ENCODE measurements at regions not wholly inside any gene's neighbourhood (a gene's known extent, or its start where the extent isn't known, plus 50 kb on each side); places are given as distances from the start of the nearest gene placed in this dataset.
A peak's percentile ranks its signal among the peaks of the same experiment; 100 is the strongest.

DNA sequence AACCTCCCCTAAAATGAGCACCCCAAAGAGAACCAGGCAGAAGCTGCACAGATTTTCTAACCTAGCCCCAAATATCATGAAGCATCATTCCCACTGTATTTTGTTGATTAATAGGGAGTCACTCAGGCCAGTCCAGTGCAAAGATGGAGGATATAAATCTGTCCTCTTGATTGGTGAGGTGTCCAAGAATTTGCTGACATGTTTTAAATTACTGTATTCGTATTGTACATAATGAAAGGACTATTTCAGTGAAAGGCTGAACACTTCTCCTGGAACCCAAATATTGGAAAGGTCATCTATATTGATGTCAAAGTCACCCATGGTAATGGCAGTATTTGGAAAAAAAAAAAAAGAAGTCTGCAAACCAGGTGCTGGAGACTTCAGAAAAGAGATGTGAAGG is 477.5 kb downstream of the RMST start:
- no peak overlapping the region for H3K27ac ChIP-seq
- TF ChIP-seq, protein P1, sequence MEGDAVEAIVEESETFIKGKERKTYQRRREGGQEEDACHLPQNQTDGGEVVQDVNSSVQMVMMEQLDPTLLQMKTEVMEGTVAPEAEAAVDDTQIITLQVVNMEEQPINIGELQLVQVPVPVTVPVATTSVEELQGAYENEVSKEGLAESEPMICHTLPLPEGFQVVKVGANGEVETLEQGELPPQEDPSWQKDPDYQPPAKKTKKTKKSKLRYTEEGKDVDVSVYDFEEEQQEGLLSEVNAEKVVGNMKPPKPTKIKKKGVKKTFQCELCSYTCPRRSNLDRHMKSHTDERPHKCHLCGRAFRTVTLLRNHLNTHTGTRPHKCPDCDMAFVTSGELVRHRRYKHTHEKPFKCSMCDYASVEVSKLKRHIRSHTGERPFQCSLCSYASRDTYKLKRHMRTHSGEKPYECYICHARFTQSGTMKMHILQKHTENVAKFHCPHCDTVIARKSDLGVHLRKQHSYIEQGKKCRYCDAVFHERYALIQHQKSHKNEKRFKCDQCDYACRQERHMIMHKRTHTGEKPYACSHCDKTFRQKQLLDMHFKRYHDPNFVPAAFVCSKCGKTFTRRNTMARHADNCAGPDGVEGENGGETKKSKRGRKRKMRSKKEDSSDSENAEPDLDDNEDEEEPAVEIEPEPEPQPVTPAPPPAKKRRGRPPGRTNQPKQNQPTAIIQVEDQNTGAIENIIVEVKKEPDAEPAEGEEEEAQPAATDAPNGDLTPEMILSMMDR (conservative IDR thresholded peaks at IDR 0.05): no peak

DNA sequence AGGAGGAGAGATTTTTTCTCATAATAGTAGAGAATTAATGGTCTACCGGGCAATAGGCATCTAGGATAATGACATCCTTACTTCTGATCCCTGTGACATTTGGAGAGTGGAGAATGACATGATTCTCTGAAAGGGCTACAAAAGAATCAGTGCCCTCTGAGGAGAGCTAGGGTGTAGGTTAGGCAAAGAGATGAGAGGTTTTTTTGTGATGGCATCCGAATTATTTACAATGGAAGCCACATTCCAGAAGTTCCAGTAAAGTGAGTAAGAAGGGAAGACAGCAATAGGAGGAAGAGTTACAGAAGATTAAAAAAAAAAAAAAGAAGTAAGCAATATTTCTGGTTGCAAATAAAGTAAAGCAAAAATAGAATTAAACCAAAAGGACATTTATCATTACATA is 478.0 kb downstream of the RMST start:
- H3K27ac ChIP-seq: no peak overlapping the region
- TF ChIP-seq, protein P1 (conservative IDR thresholded peaks at IDR 0.05): no peak

DNA sequence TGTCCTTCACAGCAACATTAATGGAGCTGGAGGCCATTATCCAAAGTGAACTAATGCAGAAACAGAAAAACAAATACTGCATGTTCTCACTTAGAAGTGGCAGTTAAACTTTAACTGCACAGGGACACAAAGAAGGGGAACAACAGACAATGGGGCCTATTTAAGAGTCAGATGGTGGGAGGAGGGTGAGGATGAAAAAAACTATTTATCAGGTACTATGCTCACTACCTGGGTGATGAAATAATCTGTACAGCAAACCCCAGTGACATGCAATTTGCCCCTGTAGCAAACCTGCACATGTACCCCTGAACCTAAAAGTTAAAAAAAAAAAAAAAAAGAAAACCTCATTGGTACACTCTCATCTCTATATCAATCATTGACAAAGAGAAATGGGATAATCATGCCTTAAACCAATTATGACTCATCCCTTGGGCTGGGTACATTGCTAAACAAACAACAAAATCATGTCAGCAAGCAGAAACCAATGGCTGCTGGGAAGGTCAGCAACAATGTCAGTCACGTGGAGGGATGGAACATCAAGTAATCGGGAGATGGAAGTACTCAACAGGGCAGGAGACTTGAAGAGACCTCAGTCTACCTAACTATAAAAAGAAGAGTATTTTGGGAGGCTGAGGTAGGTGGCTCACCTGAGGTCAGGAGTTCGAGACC is 479.2 kb downstream of the RMST start:
- no peak overlapping the region for H3K27ac ChIP-seq
- TF ChIP-seq, protein P1 (conservative IDR thresholded peaks at IDR 0.05): no peak

DNA sequence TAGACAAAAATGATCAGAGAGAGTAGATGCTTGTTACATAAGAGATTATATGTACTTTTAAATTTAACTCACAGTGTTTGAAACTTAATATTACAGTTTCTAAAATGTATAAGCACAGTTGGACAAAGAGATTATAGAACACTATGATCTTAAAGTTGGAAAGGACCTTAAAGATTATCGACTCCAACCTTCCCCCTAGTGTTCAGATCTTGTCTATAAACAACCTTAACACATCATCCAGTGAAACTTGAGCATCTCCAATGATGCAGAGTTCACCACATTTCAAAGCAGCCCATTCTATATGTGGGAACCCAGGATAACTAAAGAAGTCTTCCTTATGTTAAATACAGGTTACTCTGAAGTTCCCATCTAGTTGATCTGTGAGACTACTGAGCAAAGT is 480.8 kb downstream of the RMST start:
- TF ChIP-seq, protein P1 (conservative IDR thresholded peaks at IDR 0.05): peak; percentile 70

DNA sequence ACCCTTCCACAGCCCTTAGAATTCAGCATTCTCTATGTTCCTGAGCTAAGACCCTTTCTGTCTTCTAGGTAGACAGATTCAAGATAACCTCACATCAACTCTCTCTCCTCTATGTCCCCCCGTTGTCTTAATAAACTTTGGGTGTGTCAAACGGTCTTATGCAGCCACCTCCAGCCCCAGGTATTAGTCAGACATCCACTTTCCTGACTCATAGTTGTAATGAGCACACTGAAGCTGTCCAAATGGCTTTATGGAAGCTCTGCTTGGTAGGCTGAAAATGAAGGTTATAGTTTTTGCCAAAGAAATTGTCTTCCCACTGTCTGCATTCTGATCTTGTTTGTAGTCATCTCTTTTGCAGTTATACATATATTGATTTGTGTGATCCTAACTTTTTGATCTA is 482.0 kb downstream of the RMST start:
- no peak overlapping the region for H3K27ac ChIP-seq
- TF ChIP-seq, protein P1 (conservative IDR thresholded peaks at IDR 0.05): no peak

More for the DNA sequence above, 480.8 kb downstream of the RMST start:
- no peak overlapping the region for H3K27ac ChIP-seq

DNA sequence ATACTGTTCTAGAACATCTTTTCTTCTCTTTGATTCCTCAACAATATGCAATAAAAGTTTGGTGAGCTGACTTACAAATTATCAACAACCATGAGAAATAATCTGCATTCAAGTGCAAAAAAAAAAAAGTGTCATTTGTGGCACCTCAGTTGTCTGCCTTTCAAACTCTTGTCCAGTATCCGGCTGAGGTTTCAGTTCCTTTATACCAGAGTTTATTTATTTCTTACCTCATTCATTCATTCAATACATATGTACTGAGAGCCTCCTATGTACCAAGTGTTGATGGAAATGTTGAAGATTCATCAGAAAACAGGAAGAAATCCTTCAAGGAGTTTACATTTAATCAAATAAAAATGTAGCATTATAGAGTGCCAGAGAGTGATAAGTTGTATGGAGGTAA is 484.1 kb downstream of the RMST start:
- TF ChIP-seq, protein P1 (conservative IDR thresholded peaks at IDR 0.05): no peak
- no peak overlapping the region for H3K27ac ChIP-seq

DNA sequence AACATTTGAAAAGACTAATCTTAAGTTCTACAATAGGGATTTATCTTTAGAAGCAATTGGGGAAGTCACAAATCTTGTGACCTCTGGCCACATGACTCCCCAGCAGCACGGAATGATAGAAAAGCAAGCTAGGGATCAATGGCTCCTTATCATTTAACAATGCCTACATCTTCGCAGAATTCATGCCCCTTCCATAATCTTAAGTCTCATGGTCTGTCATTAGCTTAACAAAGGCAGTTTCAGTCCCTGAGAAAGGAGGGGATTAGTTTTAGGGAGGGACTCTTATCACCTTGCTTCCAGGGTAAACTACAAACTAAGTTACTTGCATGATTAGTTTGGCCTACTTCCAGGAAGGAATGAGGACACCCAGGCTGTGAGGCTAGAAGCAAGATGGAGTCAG is 486.0 kb downstream of the RMST start:
- TF ChIP-seq, protein P1 (conservative IDR thresholded peaks at IDR 0.05): no peak
- H3K27ac ChIP-seq: no peak overlapping the region
